ENCODE measurements at regions not wholly inside any gene's neighbourhood (a gene's known extent, or its start where the extent isn't known, plus 50 kb on each side); places are given as distances from the start of the nearest gene placed in this dataset.

DNA sequence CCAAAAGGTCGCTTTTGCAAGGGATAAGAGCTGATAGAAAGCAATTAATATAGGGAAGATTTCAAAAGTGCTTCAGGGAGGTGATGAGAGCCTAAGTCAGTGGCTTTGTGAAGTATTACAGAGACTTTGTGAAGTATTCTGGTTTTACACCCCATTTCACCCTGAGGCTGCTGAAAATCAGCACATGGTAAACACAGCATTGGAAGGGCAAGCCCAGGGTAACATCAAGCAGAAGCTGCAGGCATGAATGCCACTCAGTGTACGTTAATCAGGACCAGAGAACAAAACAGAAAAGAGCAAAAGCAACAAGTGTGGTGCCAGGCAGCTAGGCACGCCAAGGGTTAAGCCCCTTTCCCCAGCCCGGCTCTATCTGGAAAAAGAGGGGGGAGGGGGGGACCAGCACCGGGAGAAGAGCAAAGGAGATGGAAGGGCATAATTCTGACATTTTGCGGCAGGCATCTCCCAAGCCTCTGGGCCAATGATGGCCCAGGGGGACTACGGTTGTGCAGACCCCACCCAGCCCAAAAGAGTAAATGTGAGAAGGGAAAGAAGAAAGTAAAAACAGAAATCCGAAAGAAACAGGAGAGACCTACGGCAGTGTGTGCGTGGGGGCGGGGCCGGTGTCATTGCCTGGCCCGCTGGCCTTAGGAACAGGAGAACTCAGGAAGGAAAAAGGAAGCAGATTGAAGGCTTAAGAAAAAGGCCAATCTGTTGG is 58.9 kb downstream of the DHRS2 start:
- DNase-seq (ENCODE audit: insufficient read length, low spot score) (no peak), FAIRE-seq (no peak)

GRCh38 chr14:23695664-23695999 is 59.5 kb downstream of the DHRS2 start:
- no peak for FAIRE-seq
- DNase-seq (ENCODE audit: insufficient read length, low spot score) = no peak

GRCh38 chr14:23696701-23697239 is 60.6 kb downstream of the DHRS2 start:
- FAIRE-seq = no peak
- no peak for DNase-seq (ENCODE audit: insufficient read length, low spot score)

GRCh38 chr14:23697680-23698079 is 61.5 kb downstream of the DHRS2 start:
- FAIRE-seq (no peak), DNase-seq (ENCODE audit: insufficient read length, low spot score) (no peak)

DNA sequence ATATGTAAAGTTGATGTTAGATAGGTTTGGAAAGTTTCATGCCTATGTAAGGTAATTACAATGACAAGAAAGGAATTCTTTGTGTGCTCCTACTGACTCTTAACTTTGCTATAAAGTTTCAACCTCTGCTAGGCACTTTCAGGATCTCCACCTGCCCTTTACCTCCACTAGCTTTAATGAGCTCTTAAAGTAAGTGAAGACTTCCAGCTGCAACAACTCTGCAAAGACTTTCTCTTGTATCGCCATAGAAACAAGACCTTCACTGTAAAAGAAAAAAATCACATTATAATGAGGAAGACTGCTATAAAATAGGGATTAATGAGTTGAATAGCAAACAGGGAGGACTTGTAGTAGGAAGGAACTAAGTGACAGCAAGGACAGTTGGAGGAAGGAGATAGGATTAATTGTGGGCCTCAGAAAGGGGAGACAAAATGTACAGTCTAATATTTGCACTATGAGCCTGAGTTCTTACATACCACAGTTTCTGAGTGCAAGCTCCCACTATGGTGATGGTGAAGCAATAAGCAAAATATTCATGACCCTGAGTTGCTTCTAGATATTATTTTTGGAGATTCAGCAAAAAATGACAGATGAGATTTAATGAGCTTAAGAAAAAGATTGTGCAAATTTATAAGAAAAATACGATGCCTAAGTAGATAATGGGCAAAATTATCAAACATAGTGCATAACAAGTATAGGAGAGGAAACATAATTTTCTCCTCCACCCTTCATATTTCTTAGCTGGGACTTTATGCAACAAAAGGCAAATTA is 66.7 kb downstream of the DHRS2 start:
- DNase-seq (ENCODE audit: insufficient read length, low spot score) (no peak), FAIRE-seq (no peak)

GRCh38 chr14:23704890-23705289 is 68.7 kb downstream of the DHRS2 start:
- FAIRE-seq = no peak
- DNase-seq (ENCODE audit: insufficient read length, low spot score) = no peak

- DNase-seq (ENCODE audit: insufficient read length, low spot score) (no peak), FAIRE-seq (no peak)
Measured at GRCh38 chr14:23707415-23707814, 71.3 kb downstream of the DHRS2 start.

GRCh38 chr14:23708343-23708742 is 72.2 kb downstream of the DHRS2 start:
- DNase-seq (ENCODE audit: insufficient read length, low spot score) = no peak
- FAIRE-seq = no peak

GRCh38 chr14:23709923-23710322 is 73.8 kb downstream of the DHRS2 start:
- DNase-seq (ENCODE audit: insufficient read length, low spot score) = no peak
- no peak for FAIRE-seq

- no peak for FAIRE-seq
- DNase-seq (ENCODE audit: insufficient read length, low spot score) = no peak
Measured at GRCh38 chr14:23712287-23712686, 76.1 kb downstream of the DHRS2 start.

GRCh38 chr14:23719225-23719985 is 83.2 kb downstream of the DHRS2 start:
- FAIRE-seq = no peak
- no peak for DNase-seq (ENCODE audit: insufficient read length, low spot score)

DNA sequence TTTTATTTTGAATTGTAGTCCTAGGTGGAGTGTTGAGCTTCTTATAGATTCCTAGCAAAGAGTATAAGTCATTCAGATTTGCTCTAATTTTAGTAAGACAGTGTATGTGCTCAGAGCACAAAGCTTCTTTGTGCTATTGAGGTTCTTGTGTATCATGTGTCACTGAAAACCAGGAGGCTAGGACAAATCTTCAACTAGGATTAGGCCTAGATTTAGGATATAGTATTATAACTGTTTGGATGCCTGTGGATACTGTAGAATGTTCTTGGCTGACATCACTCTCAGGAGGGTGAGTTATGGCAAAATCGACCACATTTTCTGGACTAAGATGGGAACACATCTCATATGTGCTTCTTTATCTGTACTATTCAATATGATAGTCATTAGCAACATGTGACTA is 86.5 kb downstream of the DHRS2 start:
- no peak for DNase-seq (ENCODE audit: insufficient read length, low spot score)
- FAIRE-seq = no peak

DNA sequence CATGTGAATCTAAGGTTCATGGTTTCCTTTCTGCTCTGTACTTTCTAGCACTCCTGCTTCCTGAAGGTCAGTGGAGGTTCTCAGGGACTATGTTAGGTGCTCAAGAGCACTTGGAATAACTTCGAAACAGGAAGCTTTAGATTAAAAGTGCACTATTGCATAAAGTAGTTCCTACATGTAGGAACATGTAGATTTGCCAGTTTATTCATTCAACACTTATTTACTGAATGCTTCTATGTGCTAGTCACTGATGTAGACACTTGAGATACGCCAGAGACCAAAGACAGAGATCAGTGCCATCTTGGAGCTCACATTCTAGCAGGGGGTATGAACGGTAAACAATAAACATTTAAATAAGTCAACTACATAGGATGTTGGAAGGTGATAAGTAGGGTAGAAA is 87.7 kb downstream of the DHRS2 start:
- FAIRE-seq = no peak

GRCh38 chr14:23725528-23725927 is 89.4 kb downstream of the DHRS2 start:
- no peak for FAIRE-seq
- DNase-seq (ENCODE audit: insufficient read length, low spot score) = no peak

More for the DNA sequence above, 87.7 kb downstream of the DHRS2 start:
- no peak for DNase-seq (ENCODE audit: insufficient read length, low spot score)

DNA sequence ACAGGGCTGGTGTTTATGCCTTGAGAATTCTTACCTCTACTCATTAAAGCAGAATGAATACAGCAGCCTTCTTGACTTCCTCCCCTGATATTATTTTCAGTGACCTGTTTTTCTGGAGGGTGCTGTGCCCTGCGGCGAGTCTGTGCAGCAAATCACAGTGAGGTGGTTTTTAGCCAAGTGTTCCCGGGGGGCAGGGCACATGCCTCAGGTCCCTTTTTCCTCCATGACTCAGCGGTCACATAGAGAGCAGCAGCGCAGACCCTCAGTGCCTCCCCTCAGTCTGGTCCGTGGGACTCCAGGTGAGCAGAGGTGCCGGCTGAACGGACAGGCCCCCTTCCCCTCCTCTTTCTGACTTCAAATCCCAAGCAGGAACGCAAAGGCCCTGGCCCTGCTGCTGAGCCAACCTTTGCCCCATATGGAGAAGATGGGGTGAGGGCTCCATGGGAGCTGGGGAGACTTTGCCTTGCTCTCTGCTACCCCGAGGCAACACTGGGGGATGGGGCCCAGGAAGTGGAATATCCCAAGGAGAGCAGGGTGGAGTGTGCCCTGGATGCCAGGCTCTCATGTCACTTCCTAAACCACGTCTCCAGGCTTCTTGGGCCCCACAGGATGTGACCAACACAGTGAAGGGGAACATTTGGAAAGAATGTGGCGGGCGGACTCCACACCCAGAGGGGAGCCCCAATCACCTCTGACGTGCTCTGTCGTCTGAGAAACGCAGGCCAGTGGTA is 90.0 kb downstream of the DHRS2 start:
- FAIRE-seq (no peak), DNase-seq (ENCODE audit: insufficient read length, low spot score) (no peak)

- peak; percentile 50 for DNase-seq (ENCODE audit: insufficient read length, low spot score)
- no peak for FAIRE-seq
Measured at GRCh38 chr14:23727566-23728335, 91.6 kb downstream of the DHRS2 start.

- FAIRE-seq (no peak), DNase-seq (ENCODE audit: insufficient read length, low spot score) (no peak)
Measured at GRCh38 chr14:23728791-23729190, 92.6 kb downstream of the DHRS2 start.

- DNase-seq (ENCODE audit: insufficient read length, low spot score) (no peak), FAIRE-seq (no peak)
Measured at GRCh38 chr14:23729720-23730387, 93.7 kb downstream of the DHRS2 start.

DNA sequence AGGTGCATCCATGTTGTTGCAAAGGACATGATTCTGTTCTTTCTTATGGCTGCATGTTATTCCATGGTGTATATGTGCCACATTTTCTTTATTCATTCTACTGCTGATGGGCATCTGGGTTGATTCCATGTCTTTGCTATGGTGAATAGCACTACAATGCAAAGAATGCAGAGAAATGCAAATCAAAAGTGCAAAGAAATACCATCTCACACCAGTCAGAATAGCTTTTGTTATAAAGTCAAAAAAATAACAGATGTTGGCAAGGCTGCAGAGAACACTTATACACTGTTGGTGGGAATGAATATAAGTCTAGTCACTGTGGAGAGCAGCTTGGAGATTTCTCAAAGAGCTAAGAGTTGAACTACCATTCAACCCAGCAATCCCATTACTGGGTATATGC is 99.2 kb downstream of the DHRS2 start:
- no peak for DNase-seq (ENCODE audit: insufficient read length, low spot score)
- no peak for FAIRE-seq
